H9 (cell line): ENCODE measurements at regions not wholly inside any gene's neighbourhood (a gene's known extent, or its start where the extent isn't known, plus 50 kb on each side); places are given as distances from the start of the nearest gene placed in this dataset.
A peak's percentile ranks its signal among the peaks of the same experiment; 100 is the strongest.

Experiments used
- DNase-seq: peaks from one replicate; pipeline ENCODE4 v3.0.0-alpha.2; 2017
- H2AFZ ChIP-seq: one replicate; pipeline ENCODE4 v1.6.1; 2013; ENCODE audit warnings: mild to moderate bottlenecking, low read length, control low read depth, moderate library complexity
- H2AK5ac ChIP-seq: 2 replicates; pipeline ENCODE4 v1.6.1; 2013; ENCODE audit warnings: low read length, control low read depth, mixed read lengths; ENCODE audit not compliant: insufficient read length
- H2BK120ac ChIP-seq: one replicate; pipeline ENCODE4 v1.6.1; 2013; ENCODE audit warnings: low read depth, mild to moderate bottlenecking, low read length, control low read depth, inconsistent platforms; ENCODE audit not compliant: poor library complexity, severe bottlenecking
- H2BK12ac ChIP-seq: 2 replicates; pipeline ENCODE4 v1.6.1; 2013; ENCODE audit warnings: low read length, control low read depth, mixed read lengths, low read depth; ENCODE audit not compliant: insufficient read length
- H2BK15ac ChIP-seq: 2 replicates; pipeline ENCODE4 v1.6.1; 2013; ENCODE audit warnings: low read depth, low read length, control low read depth
- H2BK20ac ChIP-seq: one replicate; pipeline ENCODE4 v1.6.1; 2013; ENCODE audit warnings: low read depth, mild to moderate bottlenecking, low read length, control low read depth, inconsistent platforms; ENCODE audit not compliant: poor library complexity, severe bottlenecking
- H2BK5ac ChIP-seq: 2 replicates; pipeline ENCODE4 v1.6.1; 2013; ENCODE audit warnings: low read length, control low read depth, mixed read lengths; ENCODE audit not compliant: insufficient read length
- H3K14ac ChIP-seq: 2 replicates; pipeline ENCODE4 v1.6.1; 2013; ENCODE audit warnings: low read length, control low read depth; ENCODE audit not compliant: insufficient read depth
- H3K18ac ChIP-seq: 2 replicates; pipeline ENCODE4 v1.6.1; 2013; ENCODE audit warnings: low read depth, mild to moderate bottlenecking, mixed read lengths, low read length, control low read depth; ENCODE audit not compliant: insufficient read length
- H3K23ac ChIP-seq: 2 replicates; pipeline ENCODE4 v1.6.1; 2013; ENCODE audit warnings: low read length, control low read depth, mixed read lengths, low read depth; ENCODE audit not compliant: insufficient read length
- H3K23me2 ChIP-seq: 2 replicates; pipeline ENCODE4 v1.6.1; 2013; ENCODE audit warnings: low read depth, mild to moderate bottlenecking, mixed read lengths, low read length, control low read depth; ENCODE audit not compliant: insufficient read length, poor library complexity, severe bottlenecking
- H3K27ac ChIP-seq: 2 replicates; pipeline ENCODE4 v1.5.1; 2013; ENCODE audit warnings: low read length, control low read depth, mixed read lengths, low read depth; ENCODE audit not compliant: insufficient read length
- H3K27me3 ChIP-seq: 2 replicates; pipeline ENCODE4 v1.6.1; 2013; ENCODE audit warnings: low read length, control low read depth, inconsistent platforms; ENCODE audit not compliant: insufficient read depth
- H3K4ac ChIP-seq: 2 replicates; pipeline ENCODE4 v1.6.1; 2013; ENCODE audit warnings: low read depth, mild to moderate bottlenecking, control low read depth, inconsistent platforms, low read length, moderate library complexity
- H3K4me1 ChIP-seq: 2 replicates; pipeline ENCODE4 v1.6.1; 2013; ENCODE audit warnings: low read length, control low read depth, inconsistent platforms; ENCODE audit not compliant: insufficient read depth
- H3K4me2 ChIP-seq: 2 replicates; pipeline ENCODE4 v1.6.1; 2013; ENCODE audit warnings: low read length, control low read depth, mixed read lengths; ENCODE audit not compliant: insufficient read length, insufficient read depth
- H3K56ac ChIP-seq: 2 replicates; pipeline ENCODE4 v1.6.1; 2013; ENCODE audit warnings: low read depth, mild to moderate bottlenecking, mixed read lengths, low read length, control low read depth; ENCODE audit not compliant: insufficient read length
- H3K79me1 ChIP-seq: 2 replicates; pipeline ENCODE4 v1.6.1; 2013; ENCODE audit warnings: low read depth, mild to moderate bottlenecking, moderate library complexity, low read length, control low read depth, inconsistent platforms; ENCODE audit not compliant: insufficient read depth, poor library complexity, severe bottlenecking
- H3K79me2 ChIP-seq: 2 replicates; pipeline ENCODE4 v1.6.1; 2013; ENCODE audit warnings: low read length, control low read depth, inconsistent platforms; ENCODE audit not compliant: insufficient read depth
- H3K9ac ChIP-seq: 2 replicates; pipeline ENCODE4 v1.6.1; 2013; ENCODE audit warnings: low read length, control low read depth, mixed read lengths; ENCODE audit not compliant: insufficient read length; ENCODE audit errors: extremely low read depth
- H3K9me3 ChIP-seq: one replicate; pipeline ENCODE4 v1.6.1; 2013; ENCODE audit warnings: low read depth, low read length, inconsistent platforms; ENCODE audit not compliant: control insufficient read depth
- H3T11ph ChIP-seq: one replicate; pipeline ENCODE4 v1.6.1; 2013; ENCODE audit warnings: mild to moderate bottlenecking, low read length, control low read depth, inconsistent platforms
- H4K20me1 ChIP-seq: one replicate; pipeline ENCODE4 v1.6.1; 2013; ENCODE audit not compliant: control insufficient read depth, insufficient read length, insufficient read depth
- H4K5ac ChIP-seq: 2 replicates; pipeline ENCODE4 v1.6.1; 2013; ENCODE audit warnings: low read depth, mild to moderate bottlenecking, mixed read lengths, low read length, control low read depth; ENCODE audit not compliant: insufficient read length
- H4K8ac ChIP-seq: replicated peaks from 2 replicates; pipeline ENCODE4 v1.6.1; 2013; ENCODE audit warnings: low read length, control low read depth, mixed read lengths, low read depth; ENCODE audit not compliant: insufficient read length
- H4K91ac ChIP-seq: 2 replicates; pipeline ENCODE4 v1.6.1; 2013; ENCODE audit warnings: low read depth, mild to moderate bottlenecking, moderate library complexity, mixed read lengths, low read length, control low read depth; ENCODE audit not compliant: insufficient read length
- H3K27ac Mint-ChIP-seq, 3 experiments: 2 replicates in 2 of 3; 3 replicates in 1 of 3; pipeline ENCODE4 v1.8.0; 2020 to 2021; ENCODE audit warnings: mixed read lengths in 3 of 3, mild to moderate bottlenecking in 1 of 3, moderate library complexity in 1 of 3
- H3K27me3 Mint-ChIP-seq: 2 replicates; pipeline ENCODE4 v1.8.0; 2021; ENCODE audit warnings: low read depth, mild to moderate bottlenecking, moderate library complexity, mixed read lengths
- H3K36me3 Mint-ChIP-seq, 3 experiments: 2 replicates in 2 of 3; 3 replicates in 1 of 3; pipeline ENCODE4 v1.8.0; 2020 to 2021; ENCODE audit warnings: low read depth in 3 of 3, mixed read lengths in 3 of 3; ENCODE audit not compliant: insufficient read depth in 1 of 3
- H3K4me1 Mint-ChIP-seq, 2 experiments: 2 replicates each; pipeline ENCODE4 v1.8.0; 2020; ENCODE audit warnings: mixed read lengths in 2 of 2
- H3K4me3 Mint-ChIP-seq, 2 experiments: 2 replicates in 1 of 2; 3 replicates in 1 of 2; pipeline ENCODE4 v1.8.0; 2020 to 2021; ENCODE audit warnings: mild to moderate bottlenecking in 2 of 2, mixed read lengths in 2 of 2, moderate library complexity in 1 of 2
- H3K9me3 Mint-ChIP-seq, 2 experiments: 2 replicates in 1 of 2; 3 replicates in 1 of 2; pipeline ENCODE4 v1.8.0; 2020; ENCODE audit warnings: mild to moderate bottlenecking in 2 of 2, mixed read lengths in 2 of 2, moderate library complexity in 1 of 2
- WGBS: extraction: QIAGEN DNeasy Blood & Tissue Kit; methylation state at CpG from one replicate; pipeline ENCODE4 v1.1.7; 2013; ENCODE audit warnings: missing lambda C conversion rate, low lambda C conversion rate, mixed read lengths; ENCODE audit not compliant: insufficient read length; ENCODE audit errors: extremely low coverage; 5-methylcytosine and 5-hydroxymethylcytosine counted together
- TF ChIP-seq, protein P1 (sequence below): fragments of 200-600 bp; sonication (generic); conservative IDR thresholded peaks from 3 replicates; pipeline ENCODE4 v1.8.0; 2021; ENCODE audit warnings: antibody characterized with exemption, mild to moderate bottlenecking

DNA sequence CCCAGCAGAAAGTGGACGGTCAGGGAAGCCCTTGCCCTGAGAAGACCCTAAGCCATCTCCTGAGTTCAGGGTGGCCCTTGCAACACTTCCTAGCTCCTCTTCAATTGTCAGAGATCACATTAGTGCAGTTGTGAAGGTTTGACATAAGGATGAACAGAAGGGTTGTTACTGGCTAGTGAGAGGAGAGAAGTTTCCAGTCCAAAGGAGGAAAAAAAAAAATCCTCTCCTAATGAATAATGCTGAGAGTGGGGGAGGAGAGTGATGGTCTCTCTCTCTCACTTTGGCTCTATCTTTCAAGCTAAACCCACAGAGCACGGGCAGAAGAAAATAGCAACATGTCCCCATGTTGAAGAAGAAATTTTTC, 819.9 kb downstream of the BCL11A start:
- H3K4ac ChIP-seq, result no peak overlapping the region
- H3K9me3 ChIP-seq, result no peaks in the 10 kb centered on the region
- H3K23me2 ChIP-seq, result no peaks in the 10 kb centered on the region
- H2BK120ac ChIP-seq, result no peak overlapping the region
- Mint-ChIP-seq H3K36me3 (no peaks in the 10 kb centered on the region), H3K4me3 (no peak overlapping the region), H3K27ac (0 out of 7 replicates have a peak overlapping the region, but pooled peaks of 1 of the 3 experiments have one; percentile 44), H3K4me1 (peaks cover 7 to 8% of the 10 kb centered on the region in 2 experiments; a peak in 3 of 4 replicates), H3K27me3 (no peaks in the 10 kb centered on the region), H3K9me3 (no peaks in the 10 kb centered on the region)
- H2BK15ac ChIP-seq, result no peak overlapping the region
- TF ChIP-seq, protein P1, sequence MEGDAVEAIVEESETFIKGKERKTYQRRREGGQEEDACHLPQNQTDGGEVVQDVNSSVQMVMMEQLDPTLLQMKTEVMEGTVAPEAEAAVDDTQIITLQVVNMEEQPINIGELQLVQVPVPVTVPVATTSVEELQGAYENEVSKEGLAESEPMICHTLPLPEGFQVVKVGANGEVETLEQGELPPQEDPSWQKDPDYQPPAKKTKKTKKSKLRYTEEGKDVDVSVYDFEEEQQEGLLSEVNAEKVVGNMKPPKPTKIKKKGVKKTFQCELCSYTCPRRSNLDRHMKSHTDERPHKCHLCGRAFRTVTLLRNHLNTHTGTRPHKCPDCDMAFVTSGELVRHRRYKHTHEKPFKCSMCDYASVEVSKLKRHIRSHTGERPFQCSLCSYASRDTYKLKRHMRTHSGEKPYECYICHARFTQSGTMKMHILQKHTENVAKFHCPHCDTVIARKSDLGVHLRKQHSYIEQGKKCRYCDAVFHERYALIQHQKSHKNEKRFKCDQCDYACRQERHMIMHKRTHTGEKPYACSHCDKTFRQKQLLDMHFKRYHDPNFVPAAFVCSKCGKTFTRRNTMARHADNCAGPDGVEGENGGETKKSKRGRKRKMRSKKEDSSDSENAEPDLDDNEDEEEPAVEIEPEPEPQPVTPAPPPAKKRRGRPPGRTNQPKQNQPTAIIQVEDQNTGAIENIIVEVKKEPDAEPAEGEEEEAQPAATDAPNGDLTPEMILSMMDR, result no peak
- no peaks in the 10 kb centered on the region for H3K4me1 ChIP-seq
- H3K14ac ChIP-seq, result no peak overlapping the region
- H4K20me1 ChIP-seq, result no peaks in the 10 kb centered on the region
- H4K5ac ChIP-seq, result no peak overlapping the region
- H4K91ac ChIP-seq, result no peak overlapping the region
- no peak overlapping the region for H2BK12ac ChIP-seq
- H3K9ac ChIP-seq, result no peak overlapping the region
- no peaks in the 10 kb centered on the region for H3K79me2 ChIP-seq
- no peak overlapping the region for H3K23ac ChIP-seq
- no peak overlapping the region for H2BK20ac ChIP-seq
- H3K27ac ChIP-seq, result no peak overlapping the region
- H3K4me2 ChIP-seq, result no peak overlapping the region
- H2BK5ac ChIP-seq, result no peak overlapping the region
- H3T11ph ChIP-seq, result no peak overlapping the region
- H2AK5ac ChIP-seq, result no peak overlapping the region
- H3K56ac ChIP-seq, result no peak overlapping the region
- no peaks in the 10 kb centered on the region for H3K27me3 ChIP-seq
- no peak overlapping the region for H4K8ac ChIP-seq
- H3K18ac ChIP-seq, result no peak overlapping the region
- H3K79me1 ChIP-seq, result no peaks in the 10 kb centered on the region
- no CpG with 5 or more reads among the region's 2 CpGs for WGBS
- no peak for DNase-seq
- no peak overlapping the region for H2AFZ ChIP-seq
